Suprapubic skin (tissue), 4 donors: ENCODE measurements at regions not wholly inside any gene's neighbourhood (a gene's known extent, or its start where the extent isn't known, plus 50 kb on each side); places are given as distances from the start of the nearest gene placed in this dataset.

Source experiments
- CTCF ChIP-seq, 2 donors: fragments of 200-600 bp in 1 of 2; fragments of 450-650 bp in 1 of 2; sonication (generic) in 1 of 2; IDR thresholded peaks; one replicate each; pipeline ENCODE4 v1.5.1; 2016 to 2019; ENCODE audit warnings: antibody characterized with exemption in 2 of 2, mild to moderate bottlenecking in 1 of 2, moderate library complexity in 1 of 2
- POLR2A ChIP-seq, 2 donors: fragments of 450-650 bp; IDR thresholded peaks; one replicate each; pipeline ENCODE4 v1.6.1; 2017; ENCODE audit warnings: antibody characterized with exemption in 2 of 2, mild to moderate bottlenecking in 2 of 2, moderate library complexity in 2 of 2
- POLR2AphosphoS5 ChIP-seq, 3 donors: sonication (generic); formaldehyde crosslinking; IDR thresholded peaks; one replicate each; pipeline ENCODE4 v1.6.1; 2017; ENCODE audit warnings: antibody characterized with exemption in 3 of 3

- no peak for TF ChIP-seq POLR2AphosphoS5 (IDR thresholded peaks at IDR 0.05)
- TF ChIP-seq CTCF (IDR thresholded peaks at IDR 0.05): no peak
- TF ChIP-seq POLR2A (IDR thresholded peaks at IDR 0.05): no peak
Measured at GRCh38 chr16:86797700-86798099, 219.4 kb downstream of the FOXL1 start.
